ENCODE measurements at regions not wholly inside any gene's neighbourhood (a gene's known extent, or its start where the extent isn't known, plus 50 kb on each side); places are given as distances from the start of the nearest gene placed in this dataset.

GRCh38 chr6:85389151-85389797 lies 60.6 kb upstream of the NT5E start:
- no peak for TF ChIP-seq CTCF (IDR thresholded peaks at IDR 0.05)
- no peak for TF ChIP-seq EP300 (IDR thresholded peaks at IDR 0.05)
- TF ChIP-seq POLR2A (IDR thresholded peaks at IDR 0.05): no peak
- TF ChIP-seq POLR2AphosphoS5 (IDR thresholded peaks at IDR 0.05): no peak

Measured in sigmoid colon (tissue), 4 donors.